ENCODE measurements at regions not wholly inside any gene's neighbourhood (a gene's known extent, or its start where the extent isn't known, plus 50 kb on each side); places are given as distances from the start of the nearest gene placed in this dataset.

DNA sequence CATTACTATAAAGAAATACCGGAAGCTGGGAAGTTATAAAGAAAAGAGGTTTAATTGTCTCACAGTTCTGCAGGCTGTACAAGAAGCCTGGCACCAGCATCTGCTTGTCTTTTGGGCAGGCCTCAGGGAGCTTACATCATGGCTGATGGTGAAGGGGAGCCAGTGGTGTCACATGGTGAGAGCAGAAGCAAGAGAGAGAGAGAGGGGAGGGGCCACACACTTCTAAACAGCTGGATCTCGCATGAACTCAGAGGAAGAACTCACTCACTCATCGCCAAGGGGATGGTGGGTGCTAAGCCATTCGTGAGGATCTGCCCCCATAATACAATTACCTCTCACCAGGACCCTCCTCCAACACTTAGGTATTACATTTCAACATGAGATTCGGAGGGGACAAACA lies 51.8 kb upstream of the ANKRD34C start:
- no peak for DNase-seq (ENCODE audit: low read depth, low spot score)

- no peak for DNase-seq (ENCODE audit: low read depth, low spot score)
Measured at GRCh38 chr15:79222808-79223207, 59.7 kb upstream of the ANKRD34C start.

GRCh38 chr15:79221696-79222095 lies 60.8 kb upstream of the ANKRD34C start:
- no peak for DNase-seq (ENCODE audit: low read depth, low spot score)

GRCh38 chr15:79219393-79220056 lies 63.0 kb upstream of the ANKRD34C start:
- no peak for DNase-seq (ENCODE audit: low read depth, low spot score)

GRCh38 chr15:79218588-79219200 lies 63.8 kb upstream of the ANKRD34C start:
- DNase-seq (ENCODE audit: low read depth, low spot score): no peak

- no peak for DNase-seq (ENCODE audit: low read depth, low spot score)
Measured at GRCh38 chr15:79213650-79214049, 68.9 kb upstream of the ANKRD34C start.

DNA sequence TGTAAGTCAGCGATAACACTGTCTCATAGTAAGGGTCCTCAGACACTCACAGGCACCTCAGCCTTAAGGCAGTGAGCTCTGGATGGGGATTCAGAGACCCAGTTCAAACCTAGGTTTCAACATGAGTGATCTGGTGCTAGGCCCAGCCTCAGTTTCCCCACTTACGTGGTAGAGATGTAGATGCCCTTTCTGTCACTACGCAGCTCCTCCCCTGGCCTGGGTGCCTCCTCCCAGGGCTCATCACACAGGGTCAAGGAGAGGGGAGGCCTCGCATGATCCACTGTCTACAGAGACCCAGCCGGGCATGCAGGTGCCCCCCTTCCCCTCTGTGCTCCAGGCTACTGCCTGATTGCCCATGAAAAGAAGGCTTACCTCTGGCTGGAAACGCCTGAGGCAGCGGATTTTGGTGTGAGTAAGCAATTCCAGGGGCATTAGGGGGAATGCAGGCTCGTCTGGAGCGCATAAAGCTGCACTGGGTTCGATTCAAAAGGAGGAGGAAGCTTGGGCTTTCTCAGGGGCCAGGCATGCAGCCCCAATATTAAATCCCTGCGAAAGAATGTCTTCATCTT lies 69.8 kb upstream of the ANKRD34C start:
- no peak for DNase-seq (ENCODE audit: low read depth, low spot score)

GRCh38 chr15:79211481-79211880 lies 71.0 kb upstream of the ANKRD34C start:
- DNase-seq (ENCODE audit: low read depth, low spot score): no peak

DNA sequence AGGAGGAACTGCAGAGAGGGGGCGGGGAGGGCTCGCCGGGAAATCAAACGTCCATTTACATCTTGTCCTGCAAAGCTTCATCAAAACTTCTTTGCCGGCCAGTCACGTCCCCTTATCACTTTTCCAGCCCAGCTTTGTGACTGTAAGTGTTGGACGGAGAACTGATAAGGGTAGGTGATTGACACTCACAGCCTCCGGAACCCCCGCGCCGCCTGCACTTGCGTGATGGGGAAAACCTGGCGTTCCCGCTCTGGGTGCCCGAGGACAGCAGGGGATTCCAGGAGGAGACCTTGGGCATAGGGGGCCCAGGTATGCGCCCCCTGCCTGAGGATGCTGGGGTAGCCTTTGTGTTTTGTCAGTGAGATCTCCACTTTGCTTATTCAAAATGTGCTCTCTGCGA lies 72.8 kb upstream of the ANKRD34C start:
- DNase-seq (ENCODE audit: low read depth, low spot score): no peak

- no peak for DNase-seq (ENCODE audit: low read depth, low spot score)
Measured at GRCh38 chr15:79209116-79209515, 73.4 kb upstream of the ANKRD34C start.

- DNase-seq (ENCODE audit: low read depth, low spot score): no peak
Measured at GRCh38 chr15:79208179-79208578, 74.3 kb upstream of the ANKRD34C start.

DNA sequence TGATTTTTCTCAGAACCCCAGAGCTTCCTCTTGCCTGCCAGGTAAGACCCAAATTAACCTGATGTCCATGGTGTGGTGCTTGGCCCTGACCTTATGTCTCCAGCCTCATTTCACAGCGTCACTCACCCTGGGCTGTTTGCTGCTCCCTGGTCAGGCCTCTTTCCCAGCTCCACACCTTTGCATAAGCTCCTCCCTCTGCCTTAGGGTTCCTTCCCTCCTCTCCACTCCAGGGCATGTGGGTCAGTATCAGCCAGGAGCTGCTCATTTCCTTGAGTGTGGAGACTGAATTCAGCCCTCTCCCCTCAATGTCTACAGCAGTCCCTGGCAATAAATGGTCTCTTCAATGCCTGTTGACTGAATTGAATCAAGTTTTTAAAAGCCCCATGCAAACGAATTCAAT lies 75.6 kb upstream of the ANKRD34C start:
- no peak for DNase-seq (ENCODE audit: low read depth, low spot score)

DNA sequence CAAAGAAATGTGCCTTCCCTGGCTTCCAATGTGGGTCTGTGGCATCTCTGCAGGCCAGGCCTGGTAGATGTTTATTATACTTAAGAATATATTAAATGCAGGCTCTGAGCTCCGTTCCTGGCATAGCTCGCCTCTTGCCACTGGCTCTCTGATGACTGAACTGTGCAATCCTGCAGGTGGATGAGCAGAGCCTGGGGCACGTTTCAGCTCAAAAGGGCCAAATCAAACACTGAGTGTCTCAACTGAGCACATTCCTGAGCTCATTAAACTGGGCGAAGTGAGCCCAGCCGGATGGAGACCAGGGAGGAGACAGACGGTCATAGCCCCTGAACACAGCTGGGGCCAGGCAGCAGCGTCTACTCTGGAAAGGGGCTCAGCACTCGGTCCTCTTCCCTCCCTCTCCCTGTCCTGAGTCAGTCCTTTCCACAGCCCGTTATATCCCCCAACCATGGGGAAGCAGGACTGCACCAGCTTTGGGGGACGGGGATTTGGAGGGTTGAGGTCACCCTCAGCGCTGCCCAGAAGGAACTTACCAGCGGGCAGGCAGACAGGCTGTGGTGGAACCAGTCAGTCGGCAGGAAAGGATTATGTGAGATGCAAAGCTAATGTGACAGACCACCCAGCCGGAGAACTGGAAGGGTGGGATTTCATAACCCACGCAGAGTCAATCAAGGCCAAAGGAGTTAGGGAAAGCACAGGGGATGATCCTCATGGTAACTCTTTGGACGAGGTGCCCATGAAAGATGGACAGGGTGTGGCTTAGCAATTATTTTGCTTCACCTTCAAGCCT lies 77.4 kb upstream of the ANKRD34C start:
- DNase-seq (ENCODE audit: low read depth, low spot score): no peak

- DNase-seq (ENCODE audit: low read depth, low spot score): no peak
Measured at GRCh38 chr15:79198461-79198860, 84.1 kb upstream of the ANKRD34C start.

GRCh38 chr15:79197285-79197684 lies 85.2 kb upstream of the ANKRD34C start:
- no peak for DNase-seq (ENCODE audit: low read depth, low spot score)

DNA sequence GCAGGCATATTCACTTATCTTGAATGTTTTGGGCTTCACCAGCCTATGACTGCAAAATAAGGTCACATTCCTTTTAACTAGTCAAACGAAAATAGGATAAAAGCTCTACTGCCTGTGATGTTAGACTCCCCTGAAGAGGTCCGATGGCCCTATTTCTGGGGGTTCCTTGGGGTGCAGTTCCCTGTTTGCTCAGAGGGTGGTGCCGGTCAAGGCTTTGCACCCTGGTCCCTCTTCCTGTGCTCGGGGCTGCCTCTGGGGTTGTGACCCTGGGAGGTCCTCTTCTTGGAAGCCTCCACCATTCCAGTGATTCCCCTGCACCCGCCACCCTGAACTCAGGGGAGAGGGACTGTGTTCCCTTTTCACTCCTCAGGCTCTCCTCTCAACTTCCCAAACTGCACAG lies 86.7 kb upstream of the ANKRD34C start:
- DNase-seq (ENCODE audit: low read depth, low spot score): no peak

GRCh38 chr15:79195239-79195638 lies 87.3 kb upstream of the ANKRD34C start:
- DNase-seq (ENCODE audit: low read depth, low spot score): no peak

DNA sequence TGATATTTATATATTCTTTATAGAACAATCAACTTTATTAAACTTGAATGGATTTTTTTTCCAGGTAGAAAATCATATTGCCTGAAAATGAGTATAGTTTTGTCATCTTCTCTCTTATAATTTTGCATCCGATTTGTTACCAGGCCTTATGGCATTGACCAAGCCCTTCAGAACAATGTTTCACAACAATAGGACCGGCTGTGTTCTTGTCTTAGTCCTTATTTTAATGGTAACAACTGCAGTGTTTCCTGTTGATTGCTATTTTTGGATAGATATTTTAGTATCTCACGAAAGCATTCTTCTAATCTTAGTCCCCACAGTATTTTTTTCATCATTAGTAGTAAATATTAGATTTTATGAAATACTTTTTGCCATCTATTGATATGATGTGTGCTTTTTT lies 88.1 kb upstream of the ANKRD34C start:
- DNase-seq (ENCODE audit: low read depth, low spot score): no peak

- DNase-seq (ENCODE audit: low read depth, low spot score): no peak
Measured at GRCh38 chr15:79193549-79193948, 89.0 kb upstream of the ANKRD34C start.

- DNase-seq (ENCODE audit: low read depth, low spot score): no peak
Measured at GRCh38 chr15:79193103-79193502, 89.4 kb upstream of the ANKRD34C start.

DNA sequence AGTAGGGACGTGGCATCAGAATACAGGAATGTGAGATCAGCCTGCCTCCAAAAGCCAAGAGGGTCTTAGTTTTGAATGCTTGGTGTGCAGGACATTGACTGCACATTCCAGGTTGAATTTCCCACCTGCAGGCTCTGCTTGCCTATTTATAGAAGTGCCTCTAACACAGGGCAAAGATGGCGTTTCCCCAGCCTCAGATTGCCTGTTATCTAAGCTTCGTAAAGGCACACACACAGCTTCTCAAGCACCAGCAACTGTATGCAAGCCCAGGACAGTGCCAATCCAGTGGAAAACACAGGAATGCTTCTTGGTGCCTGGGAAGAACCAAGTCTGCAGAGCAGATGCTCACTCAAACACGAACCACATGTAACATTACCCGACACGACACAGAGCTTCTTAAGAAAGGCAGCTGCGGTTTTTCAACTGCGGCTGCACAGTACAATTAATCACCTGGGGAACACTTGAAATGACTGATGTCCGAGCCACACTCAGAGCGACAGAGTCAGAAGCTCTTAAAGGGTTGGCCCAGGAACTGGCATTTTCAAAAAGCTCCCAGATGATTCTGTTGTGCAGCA lies 90.0 kb upstream of the ANKRD34C start:
- DNase-seq (ENCODE audit: low read depth, low spot score): no peak

DNA sequence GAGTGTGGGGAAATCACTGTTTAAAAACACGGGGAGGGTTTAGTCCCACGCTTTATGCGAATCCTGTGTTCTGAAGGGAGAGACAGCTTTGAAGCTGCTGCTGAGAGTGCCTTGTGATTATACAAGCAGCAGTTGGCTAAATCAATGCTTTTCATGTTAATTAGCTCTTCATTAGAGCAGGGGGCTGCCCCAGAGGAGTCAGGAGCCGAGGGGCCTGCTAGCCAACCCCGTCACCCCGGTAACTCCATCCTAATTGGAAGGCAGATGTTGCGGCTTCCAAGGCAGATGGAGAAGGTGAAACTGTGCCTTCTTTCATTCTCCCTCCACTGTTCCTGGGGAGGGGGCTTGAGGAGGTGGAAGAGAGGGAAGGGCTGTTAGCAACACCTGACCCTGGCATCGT lies 92.4 kb upstream of the ANKRD34C start:
- DNase-seq (ENCODE audit: low read depth, low spot score): no peak
